Astrocyte (in vitro differentiated cells and primary cell): ENCODE measurements at regions not wholly inside any gene's neighbourhood (a gene's known extent, or its start where the extent isn't known, plus 50 kb on each side); places are given as distances from the start of the nearest gene placed in this dataset.

ENCODE experiments used
- DNase-seq: peaks from one replicate; pipeline ENCODE4 v3.0.0-alpha.2; 2010; ENCODE audit warnings: low read depth
- FAIRE-seq: peaks from 2 replicates; lab custom pipeline; 2011; peaks lifted over from hg19 to GRCh38; lab: Jason Lieb, UNC
- H2AFZ ChIP-seq: 2 replicates; pipeline ENCODE4 v1.6.0; 2012; ENCODE audit warnings: low read depth, low read length, inconsistent platforms
- H3K27ac ChIP-seq: 2 replicates; pipeline ENCODE4 v1.5.1; 2011; ENCODE audit warnings: low read depth, low read length, inconsistent platforms
- H3K27me3 ChIP-seq: 2 replicates; pipeline ENCODE4 v1.6.0; 2011; ENCODE audit warnings: low read length, inconsistent platforms; ENCODE audit not compliant: insufficient read depth
- H3K36me3 ChIP-seq: 2 replicates; pipeline ENCODE4 v1.5.1; 2011; ENCODE audit warnings: low read length, inconsistent platforms; ENCODE audit not compliant: insufficient read depth
- H3K4me1 ChIP-seq: 2 replicates; pipeline ENCODE4 v1.5.1; 2011; ENCODE audit warnings: low read length, inconsistent platforms; ENCODE audit not compliant: insufficient read depth
- H3K4me2 ChIP-seq: 2 replicates; pipeline ENCODE4 v1.6.0; 2012; ENCODE audit warnings: low read length, inconsistent platforms
- H3K4me3 ChIP-seq: 2 replicates; pipeline ENCODE4 v1.5.1; 2011; ENCODE audit warnings: low read depth, mild to moderate bottlenecking, low read length, inconsistent platforms; ENCODE audit not compliant: insufficient read depth
- H3K79me2 ChIP-seq: 2 replicates; pipeline ENCODE4 v1.6.0; 2012; ENCODE audit warnings: mild to moderate bottlenecking, low read length, inconsistent platforms; ENCODE audit not compliant: insufficient read depth
- H3K9ac ChIP-seq: 2 replicates; pipeline ENCODE4 v1.6.0; 2012; ENCODE audit warnings: mild to moderate bottlenecking, low read length, inconsistent platforms
- H3K9me3 ChIP-seq: 2 replicates; pipeline ENCODE4 v1.5.1; 2012; ENCODE audit warnings: low read depth, mild to moderate bottlenecking, low read length, inconsistent platforms; ENCODE audit not compliant: insufficient read depth
- H4K20me1 ChIP-seq: 2 replicates; pipeline ENCODE4 v1.6.0; 2012; ENCODE audit warnings: low read length, inconsistent platforms; ENCODE audit not compliant: insufficient read depth
- H3K27ac Mint-ChIP-seq: one replicate; pipeline ENCODE4 v1.8.0; 2021; ENCODE audit warnings: mild to moderate bottlenecking, mixed read lengths; ENCODE audit not compliant: unreplicated experiment
- H3K27me3 Mint-ChIP-seq: one replicate; pipeline ENCODE4 v1.8.0; 2021; ENCODE audit warnings: low read depth, mixed read lengths; ENCODE audit not compliant: unreplicated experiment
- H3K36me3 Mint-ChIP-seq: one replicate; pipeline ENCODE4 v1.8.0; 2021; ENCODE audit warnings: low read depth, mixed read lengths; ENCODE audit not compliant: unreplicated experiment
- H3K4me1 Mint-ChIP-seq: one replicate; pipeline ENCODE4 v1.8.0; 2021; ENCODE audit warnings: low read depth, mixed read lengths; ENCODE audit not compliant: unreplicated experiment
- H3K4me3 Mint-ChIP-seq: one replicate; pipeline ENCODE4 v1.8.0; 2021; ENCODE audit warnings: mild to moderate bottlenecking, moderate library complexity, mixed read lengths; ENCODE audit not compliant: unreplicated experiment
- H3K9me3 Mint-ChIP-seq: one replicate; pipeline ENCODE4 v1.8.0; 2021; ENCODE audit warnings: mild to moderate bottlenecking, mixed read lengths; ENCODE audit not compliant: unreplicated experiment
- CTCF ChIP-seq: IDR thresholded peaks from 2 replicates; pipeline ENCODE4 v1.5.1; 2011; ENCODE audit warnings: low read depth, mild to moderate bottlenecking, inconsistent platforms, low read length, moderate library complexity; ENCODE audit not compliant: insufficient read depth
- EZH2 ChIP-seq: IDR thresholded peaks from 2 replicates; pipeline ENCODE4 v1.6.1; 2012; ENCODE audit warnings: mild to moderate bottlenecking, low read length, inconsistent platforms; ENCODE audit not compliant: insufficient read depth

DNA sequence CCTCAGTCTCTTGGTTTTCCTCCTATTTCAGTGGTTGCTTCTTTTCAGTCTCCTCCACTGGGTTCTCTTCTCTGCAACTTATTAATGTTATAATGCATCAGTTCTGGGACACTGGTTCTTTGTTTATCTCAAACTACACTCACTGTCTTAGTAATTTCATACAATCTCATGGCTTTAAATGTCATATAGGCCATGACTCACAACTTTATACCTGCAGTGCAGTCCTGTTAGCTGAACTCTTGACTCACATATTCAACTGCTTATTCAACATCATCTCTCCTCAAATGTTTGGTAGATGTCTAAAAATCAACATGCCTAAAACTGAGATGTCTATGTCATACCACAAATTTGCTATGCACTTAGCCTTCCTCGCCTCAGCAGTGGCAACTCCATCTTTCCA lies 101.2 kb upstream of the PALS2 start:
- Histone ChIP-seq H2AFZ (no peak overlapping the region), H3K4me1 (no peaks in the 10 kb centered on the region), H3K36me3 (no peaks in the 10 kb centered on the region), H3K9ac (no peak overlapping the region), H3K79me2 (no peaks in the 10 kb centered on the region), H3K4me3 (no peak overlapping the region), H3K27ac (no peak overlapping the region), H3K27me3 (no peaks in the 10 kb centered on the region), H4K20me1 (no peaks in the 10 kb centered on the region), H3K9me3 (no peaks in the 10 kb centered on the region), H3K4me2 (no peak overlapping the region)
- FAIRE-seq (no peak), DNase-seq (no peak)
- Mint-ChIP-seq H3K36me3 (no peaks in the 10 kb centered on the region), H3K27ac (no peak overlapping the region), H3K27me3 (no peaks in the 10 kb centered on the region), H3K9me3 (peaks cover 2% of the 10 kb centered on the region), H3K4me3 (no peak overlapping the region), H3K4me1 (peaks cover 1% of the 10 kb centered on the region)
- TF ChIP-seq EZH2 (no peak), CTCF (no peak)

- Histone ChIP-seq H3K27ac (no peak overlapping the region), H3K9ac (no peak overlapping the region), H2AFZ (no peak overlapping the region), H3K79me2 (no peaks in the 10 kb centered on the region), H3K9me3 (no peaks in the 10 kb centered on the region), H3K4me3 (no peak overlapping the region), H4K20me1 (no peaks in the 10 kb centered on the region), H3K4me2 (no peak overlapping the region), H3K36me3 (no peaks in the 10 kb centered on the region), H3K4me1 (peaks cover 16% of the 10 kb centered on the region), H3K27me3 (no peaks in the 10 kb centered on the region)
- Mint-ChIP-seq H3K9me3 (no peaks in the 10 kb centered on the region), H3K4me3 (no peak overlapping the region), H3K27me3 (no peaks in the 10 kb centered on the region), H3K27ac (no peak overlapping the region), H3K36me3 (no peaks in the 10 kb centered on the region), H3K4me1 (peaks cover 19% of the 10 kb centered on the region)
- no peak for FAIRE-seq
- DNase-seq, result no peak
- TF ChIP-seq CTCF (no peak), EZH2 (no peak)
These were observed 97.9 kb upstream of the PALS2 start for GRCh38 chr7:24475166-24475961.

DNA sequence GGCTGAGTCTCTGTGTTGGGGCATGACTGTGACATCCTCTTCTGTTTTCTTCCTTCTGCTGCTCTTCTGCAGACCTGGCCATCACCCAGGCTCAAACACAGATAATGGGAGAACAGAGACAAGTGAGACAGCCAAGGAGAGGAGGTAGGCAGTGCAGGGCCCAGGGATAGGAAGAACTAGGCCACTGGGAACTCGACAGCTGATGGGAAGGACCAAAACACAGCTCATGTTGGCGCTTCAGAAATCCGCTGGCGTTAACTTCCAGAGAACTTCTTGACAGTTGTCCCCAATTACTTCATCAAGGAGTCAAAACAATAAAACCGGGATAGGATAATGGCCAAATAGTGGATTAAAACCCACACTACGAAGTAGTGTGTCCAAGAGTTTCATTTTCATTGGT lies 97.0 kb upstream of the PALS2 start:
- Mint-ChIP-seq H3K4me1 (peaks cover 19% of the 10 kb centered on the region), H3K27me3 (no peaks in the 10 kb centered on the region), H3K36me3 (no peaks in the 10 kb centered on the region), H3K9me3 (no peaks in the 10 kb centered on the region), H3K27ac (no peak overlapping the region), H3K4me3 (no peak overlapping the region)
- Histone ChIP-seq H3K4me3 (no peak overlapping the region), H3K79me2 (no peaks in the 10 kb centered on the region), H3K9me3 (no peaks in the 10 kb centered on the region), H4K20me1 (no peaks in the 10 kb centered on the region), H3K27me3 (no peaks in the 10 kb centered on the region), H3K4me2 (no peak overlapping the region), H3K27ac (no peak overlapping the region), H3K36me3 (no peaks in the 10 kb centered on the region), H3K4me1 (peaks cover 16% of the 10 kb centered on the region), H3K9ac (no peak overlapping the region), H2AFZ (no peak overlapping the region)
- no peak for DNase-seq
- TF ChIP-seq EZH2 (no peak), CTCF (no peak)
- no peak for FAIRE-seq
